CD4-positive, CD25-positive, alpha-beta regulatory T cell (primary cell): ENCODE measurements at regions not wholly inside any gene's neighbourhood (a gene's known extent, or its start where the extent isn't known, plus 50 kb on each side); places are given as distances from the start of the nearest gene placed in this dataset.
"Not testable (repeated sequence)": the region's sequence is repeated elsewhere in the genome, so short reads cannot be mapped to it uniquely, and the experiment has no call there.

Experiments used
- ATAC-seq, 2 donors: fragments of 150-1000 bp; cut with Tn5 transposase; one replicate each; pipeline ENCODE4 v1.10.0; 2021; ENCODE audit warnings: low read depth in 2 of 2, moderate number of reproducible peaks in 2 of 2, moderate library complexity in 1 of 2
- DNase-seq, 3 donors: peaks; one replicate each; pipeline versions ENCODE4 v3.0.0 to v3.0.0-alpha.2; 2012 to 2022; ENCODE audit warnings: mixed read lengths in 1 of 3
- H3K27ac ChIP-seq: one replicate; pipeline ENCODE4 v1.7.0; 2013; ENCODE audit warnings: mild to moderate bottlenecking, low read length; ENCODE audit not compliant: insufficient read depth, poor library complexity, severe bottlenecking
- H3K27me3 ChIP-seq: one replicate; pipeline ENCODE4 v1.7.0; 2013; ENCODE audit warnings: low read length; ENCODE audit not compliant: control insufficient read depth, insufficient read depth
- H3K36me3 ChIP-seq: one replicate; pipeline ENCODE4 v1.7.0; 2013; ENCODE audit warnings: mild to moderate bottlenecking, low read length, moderate library complexity; ENCODE audit not compliant: control insufficient read depth, insufficient read depth
- H3K4me1 ChIP-seq: 2 replicates; pipeline ENCODE4 v1.7.0; 2013; ENCODE audit warnings: mild to moderate bottlenecking, low read length; ENCODE audit not compliant: insufficient read depth, control insufficient read depth, poor library complexity, severe bottlenecking
- H3K4me3 ChIP-seq: one replicate; pipeline ENCODE4 v1.7.0; 2013; ENCODE audit warnings: low read depth, mild to moderate bottlenecking, low read length, moderate library complexity
- H3K9me3 ChIP-seq, 2 experiments: 1 replicate in 1 of 2; 2 replicates in 1 of 2; pipeline ENCODE4 v1.7.0; 2013; ENCODE audit warnings: low read length in 2 of 2, mild to moderate bottlenecking in 1 of 2, moderate library complexity in 1 of 2; ENCODE audit not compliant: control insufficient read depth in 2 of 2
- H3K27ac Mint-ChIP-seq, 3 donors: one replicate each; pipeline ENCODE4 v1.8.0; 2020 to 2022; ENCODE audit warnings: mild to moderate bottlenecking in 3 of 3, mixed read lengths in 3 of 3, moderate library complexity in 2 of 3
- H3K27me3 Mint-ChIP-seq: one replicate; pipeline ENCODE4 v1.8.0; 2022; ENCODE audit warnings: mild to moderate bottlenecking, mixed read lengths
- H3K36me3 Mint-ChIP-seq: one replicate; pipeline ENCODE4 v1.8.0; 2020; ENCODE audit warnings: mixed read lengths
- H3K4me1 Mint-ChIP-seq, 4 donors: one replicate each; pipeline ENCODE4 v1.8.0; 2020 to 2022; ENCODE audit warnings: mixed read lengths in 4 of 4, mild to moderate bottlenecking in 1 of 4
- H3K4me3 Mint-ChIP-seq, 4 donors: one replicate each; pipeline ENCODE4 v1.8.0; 2020 to 2022; ENCODE audit warnings: mild to moderate bottlenecking in 4 of 4, mixed read lengths in 4 of 4, moderate library complexity in 3 of 4
- H3K9me3 Mint-ChIP-seq, 7 donors: one replicate each; pipeline ENCODE4 v1.8.0; 2020 to 2022; ENCODE audit warnings: mixed read lengths in 7 of 7, mild to moderate bottlenecking in 3 of 7, moderate library complexity in 2 of 7

DNA sequence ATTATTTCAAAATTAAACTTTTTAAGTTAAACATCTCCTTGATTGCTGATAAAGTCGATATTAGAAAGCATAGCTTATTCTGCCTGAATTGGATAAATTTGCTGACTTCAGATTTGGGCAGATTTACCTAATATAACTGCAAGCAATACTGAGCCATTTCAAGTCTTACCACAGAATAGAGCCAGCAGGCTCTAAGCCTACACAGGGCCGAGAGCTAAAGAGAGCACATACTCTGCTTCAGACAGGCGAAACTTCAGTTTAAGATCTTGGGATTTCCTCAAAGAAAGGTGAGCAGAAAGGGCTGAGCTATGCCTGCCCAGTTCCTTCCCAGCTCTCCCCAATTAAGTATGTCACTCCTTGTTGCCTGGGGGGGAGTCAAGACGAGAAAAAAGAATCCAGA, 240.6 kb upstream of the NOCT start:
- no peaks in the 10 kb centered on the region for H3K4me1 ChIP-seq
- no peak overlapping the region for H3K4me3 ChIP-seq
- H3K27me3 ChIP-seq = no peaks in the 10 kb centered on the region
- no peaks in the 10 kb centered on the region for H3K4me1 Mint-ChIP-seq
- no peak overlapping the region for H3K27ac Mint-ChIP-seq
- peaks cover 0 to 5% (median 0%) of the 10 kb centered on the region in 7 donors for H3K9me3 Mint-ChIP-seq
- no peak for DNase-seq
- no peaks in the 10 kb centered on the region for H3K9me3 ChIP-seq
- H3K27me3 Mint-ChIP-seq = no peaks in the 10 kb centered on the region
- no peak for ATAC-seq
- H3K27ac ChIP-seq = no peak overlapping the region
- H3K36me3 Mint-ChIP-seq = no peaks in the 10 kb centered on the region
- H3K36me3 ChIP-seq = no peaks in the 10 kb centered on the region
- no peak overlapping the region for H3K4me3 Mint-ChIP-seq

DNA sequence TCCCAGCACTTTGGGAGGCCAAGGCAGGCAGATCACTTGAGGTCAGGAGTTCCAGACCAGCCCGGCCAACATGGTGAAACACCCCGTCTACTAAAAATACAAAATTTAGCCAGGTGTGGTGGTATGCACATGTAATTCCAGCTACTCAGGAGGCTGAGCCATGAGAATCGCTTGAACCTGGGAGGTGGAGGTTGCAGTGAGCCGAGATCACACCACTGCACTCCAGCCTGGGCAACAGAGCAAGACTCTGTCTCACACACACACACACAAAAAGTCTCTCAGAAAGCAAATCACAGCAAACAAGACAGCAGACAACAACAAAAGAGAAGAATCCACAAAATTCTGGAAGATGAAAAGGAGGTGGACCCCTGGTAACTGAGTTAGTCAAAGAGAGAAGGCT, 241.5 kb upstream of the NOCT start:
- not testable (repeated sequence) for H3K36me3 ChIP-seq, H3K9me3 ChIP-seq, H3K4me1 ChIP-seq, H3K4me3 ChIP-seq, H3K27me3 Mint-ChIP-seq, H3K4me3 Mint-ChIP-seq, DNase-seq, H3K4me1 Mint-ChIP-seq, H3K9me3 Mint-ChIP-seq, H3K36me3 Mint-ChIP-seq, H3K27me3 ChIP-seq, ATAC-seq, H3K27ac Mint-ChIP-seq, H3K27ac ChIP-seq

DNA sequence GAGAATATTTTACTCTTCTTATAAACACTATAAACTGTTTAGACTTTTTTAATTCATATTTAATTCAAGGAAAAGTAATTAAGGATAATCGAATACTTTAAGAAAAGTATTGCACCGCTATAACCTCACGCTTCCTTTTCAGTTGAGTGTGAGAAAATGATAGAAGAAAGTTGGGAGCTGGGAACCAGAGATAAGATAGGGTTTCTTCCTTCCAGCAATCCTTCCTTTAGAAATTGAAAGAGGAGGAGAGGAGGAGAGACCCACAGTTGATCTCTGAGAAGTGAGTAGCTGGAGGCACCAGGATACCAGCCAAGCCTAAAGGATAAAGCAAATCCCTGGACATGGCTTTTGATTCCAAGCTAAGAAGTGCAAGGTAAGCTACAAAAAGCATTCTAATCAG, 242.3 kb upstream of the NOCT start:
- H3K4me1 ChIP-seq = no peaks in the 10 kb centered on the region
- Mint-ChIP-seq H3K9me3 (peaks cover 0 to 4% (median 0%) of the 10 kb centered on the region in 7 donors), H3K27ac (no peak overlapping the region), H3K36me3 (no peaks in the 10 kb centered on the region), H3K4me3 (no peak overlapping the region), H3K27me3 (no peaks in the 10 kb centered on the region), H3K4me1 (no peaks in the 10 kb centered on the region)
- H3K27ac ChIP-seq = no peak overlapping the region
- no peaks in the 10 kb centered on the region for H3K27me3 ChIP-seq
- H3K4me3 ChIP-seq = no peak overlapping the region
- H3K36me3 ChIP-seq = no peaks in the 10 kb centered on the region
- no peak for ATAC-seq
- no peaks in the 10 kb centered on the region for H3K9me3 ChIP-seq
- no peak for DNase-seq

DNA sequence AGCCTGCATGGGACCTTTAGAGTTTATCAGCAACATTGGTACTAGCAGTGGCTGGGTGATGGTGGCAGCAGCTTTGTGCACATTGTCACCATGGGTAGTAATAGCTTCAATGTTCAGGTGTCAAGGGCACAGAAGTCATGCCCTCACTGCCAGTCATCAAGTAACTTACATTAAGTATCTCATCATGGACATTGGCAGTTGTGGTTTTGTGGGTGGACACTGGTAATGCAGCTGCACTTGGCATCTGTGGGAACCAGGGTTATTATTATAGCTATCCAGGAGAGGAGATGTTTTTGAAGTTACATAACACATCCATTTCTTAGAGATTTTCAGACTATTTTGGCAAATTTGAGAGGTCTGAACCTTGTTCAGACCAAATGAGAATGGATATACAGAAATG, 243.2 kb upstream of the NOCT start:
- H3K36me3 Mint-ChIP-seq = no peaks in the 10 kb centered on the region
- H3K36me3 ChIP-seq = no peaks in the 10 kb centered on the region
- H3K27me3 Mint-ChIP-seq = no peaks in the 10 kb centered on the region
- no peak overlapping the region for H3K4me3 ChIP-seq
- peaks cover 0 to 1% (median 0%) of the 10 kb centered on the region in 7 donors for H3K9me3 Mint-ChIP-seq
- no peaks in the 10 kb centered on the region for H3K9me3 ChIP-seq
- H3K27ac Mint-ChIP-seq = no peak overlapping the region
- no peak overlapping the region for H3K27ac ChIP-seq
- H3K4me1 Mint-ChIP-seq = no peaks in the 10 kb centered on the region
- DNase-seq (no peak), ATAC-seq (no peak)
- H3K27me3 ChIP-seq = no peaks in the 10 kb centered on the region
- no peak overlapping the region for H3K4me3 Mint-ChIP-seq
- no peaks in the 10 kb centered on the region for H3K4me1 ChIP-seq

DNA sequence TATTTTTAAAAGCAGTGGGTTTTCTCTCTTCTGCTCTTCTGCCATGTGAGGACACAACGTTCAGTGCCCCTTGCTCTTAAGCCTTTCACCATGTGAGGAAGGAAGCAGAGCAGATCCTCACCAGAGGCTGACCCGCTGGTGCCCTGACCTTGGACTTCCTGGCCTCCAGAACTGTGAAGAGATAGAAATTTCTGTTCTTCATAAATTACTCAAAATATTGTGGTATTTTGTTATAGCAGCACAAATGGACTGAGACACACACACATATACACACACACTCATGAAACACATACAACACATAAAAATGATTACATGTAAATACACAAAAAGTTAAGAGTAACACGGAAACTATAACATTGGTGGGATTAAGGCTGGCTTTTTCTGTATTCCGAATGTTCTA, 244.8 kb upstream of the NOCT start:
- DNase-seq = no peak
- Mint-ChIP-seq H3K4me1 (no peaks in the 10 kb centered on the region), H3K36me3 (no peaks in the 10 kb centered on the region), H3K4me3 (no peak overlapping the region), H3K27ac (no peak overlapping the region), H3K27me3 (no peaks in the 10 kb centered on the region), H3K9me3 (peaks cover 0 to 1% (median 0%) of the 10 kb centered on the region in 7 donors)
- Histone ChIP-seq H3K4me1 (no peaks in the 10 kb centered on the region), H3K27me3 (no peaks in the 10 kb centered on the region), H3K4me3 (no peak overlapping the region), H3K36me3 (no peaks in the 10 kb centered on the region), H3K27ac (no peak overlapping the region), H3K9me3 (no peaks in the 10 kb centered on the region)
- ATAC-seq = no peak

DNA sequence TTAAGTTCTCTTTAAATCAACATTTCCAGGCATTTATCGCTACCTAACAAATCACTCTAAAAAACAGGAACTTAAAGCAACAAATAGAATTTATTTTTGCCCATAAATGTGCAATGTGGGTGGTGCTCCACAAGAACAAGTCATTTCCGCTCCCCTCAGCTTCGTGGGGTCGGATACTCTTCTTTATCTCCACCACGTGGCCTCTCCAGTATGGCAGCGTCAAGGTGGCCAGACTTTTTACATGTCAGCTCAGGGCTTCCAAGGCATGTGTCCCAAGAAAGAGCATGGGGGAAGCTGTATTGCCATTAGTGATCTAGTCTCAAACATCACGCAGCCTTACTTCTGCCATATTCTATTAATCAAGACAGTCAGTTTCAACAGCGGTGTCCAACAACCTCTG, 249.2 kb upstream of the NOCT start:
- no peak for DNase-seq
- H3K27me3 ChIP-seq = no peaks in the 10 kb centered on the region
- H3K36me3 Mint-ChIP-seq = no peaks in the 10 kb centered on the region
- H3K27me3 Mint-ChIP-seq = no peaks in the 10 kb centered on the region
- no peak overlapping the region for H3K4me3 ChIP-seq
- no peaks in the 10 kb centered on the region for H3K4me1 ChIP-seq
- H3K4me1 Mint-ChIP-seq = no peaks in the 10 kb centered on the region
- no peak overlapping the region for H3K27ac Mint-ChIP-seq
- no peaks in the 10 kb centered on the region for H3K36me3 ChIP-seq
- no peak for ATAC-seq
- no peaks in the 10 kb centered on the region for H3K9me3 Mint-ChIP-seq
- no peak overlapping the region for H3K4me3 Mint-ChIP-seq
- no peaks in the 10 kb centered on the region for H3K9me3 ChIP-seq
- H3K27ac ChIP-seq = no peak overlapping the region

DNA sequence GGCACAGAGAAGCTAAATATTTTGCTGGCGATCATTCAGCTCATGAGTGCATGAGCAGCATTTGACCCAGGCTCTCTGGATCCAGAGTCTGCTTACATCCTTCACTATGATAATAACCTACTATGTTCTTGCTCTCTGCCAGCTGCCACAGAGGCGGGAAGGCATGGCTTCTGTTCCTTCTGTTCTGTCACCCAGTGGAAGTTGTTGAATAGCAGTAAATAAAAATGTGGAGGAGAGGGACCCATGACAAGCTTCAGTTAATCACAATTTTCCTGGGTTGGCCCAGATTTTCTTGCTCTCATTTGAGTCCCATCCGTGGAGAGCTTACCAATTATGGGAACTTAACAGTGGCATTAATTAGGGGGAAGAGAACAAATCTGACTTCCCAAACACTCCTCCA, 250.1 kb upstream of the NOCT start:
- Mint-ChIP-seq H3K36me3 (no peaks in the 10 kb centered on the region), H3K27ac (no peak overlapping the region), H3K4me3 (no peak overlapping the region), H3K27me3 (no peaks in the 10 kb centered on the region), H3K4me1 (no peaks in the 10 kb centered on the region), H3K9me3 (no peaks in the 10 kb centered on the region)
- Histone ChIP-seq H3K27me3 (no peaks in the 10 kb centered on the region), H3K4me3 (no peak overlapping the region), H3K36me3 (no peaks in the 10 kb centered on the region), H3K4me1 (no peaks in the 10 kb centered on the region), H3K9me3 (no peaks in the 10 kb centered on the region), H3K27ac (no peak overlapping the region)
- DNase-seq (no peak), ATAC-seq (no peak)

DNA sequence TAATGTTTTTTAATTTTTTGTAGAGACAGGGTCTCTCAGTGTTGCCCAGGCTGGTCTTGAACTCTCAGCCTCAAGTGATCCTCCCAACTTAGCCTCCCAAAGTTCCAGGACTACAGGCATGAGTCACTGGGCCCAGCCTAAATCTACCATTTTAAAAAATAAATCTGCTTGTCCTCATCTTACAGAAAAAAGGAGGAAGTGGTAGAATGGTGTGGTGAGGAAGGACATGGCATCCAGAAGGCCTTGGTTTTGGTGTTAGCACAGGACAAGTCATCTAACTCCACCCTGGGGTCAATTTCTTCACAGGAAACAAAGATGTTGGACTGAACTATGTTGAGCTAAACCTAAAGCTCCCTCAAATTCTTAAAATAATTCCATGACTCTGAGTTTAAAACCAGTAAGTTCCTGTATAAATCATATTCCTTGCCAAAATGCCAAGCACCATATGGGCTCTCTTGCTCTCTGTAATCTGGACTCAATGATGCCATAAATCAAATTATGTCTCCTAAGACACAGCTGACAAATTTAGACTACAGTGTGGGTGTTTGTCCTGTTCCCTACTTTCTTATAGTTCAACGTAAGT, 253.9 kb upstream of the NOCT start:
- H3K4me1 Mint-ChIP-seq = no peaks in the 10 kb centered on the region
- no peaks in the 10 kb centered on the region for H3K36me3 Mint-ChIP-seq
- DNase-seq (no peak), ATAC-seq (no peak)
- Histone ChIP-seq H3K36me3 (no peaks in the 10 kb centered on the region), H3K4me3 (no peak overlapping the region), H3K27me3 (no peaks in the 10 kb centered on the region), H3K9me3 (no peaks in the 10 kb centered on the region), H3K4me1 (no peaks in the 10 kb centered on the region), H3K27ac (no peak overlapping the region)
- no peaks in the 10 kb centered on the region for H3K27me3 Mint-ChIP-seq
- H3K27ac Mint-ChIP-seq = no peak overlapping the region
- peaks cover 0 to 3% (median 0%) of the 10 kb centered on the region in 7 donors for H3K9me3 Mint-ChIP-seq
- no peak overlapping the region for H3K4me3 Mint-ChIP-seq
